Hepatocyte (in vitro differentiated cells): ENCODE measurements at regions not wholly inside any gene's neighbourhood (a gene's known extent, or its start where the extent isn't known, plus 50 kb on each side); places are given as distances from the start of the nearest gene placed in this dataset.
"Not testable (repeated sequence)": the region's sequence is repeated elsewhere in the genome, so short reads cannot be mapped to it uniquely, and the experiment has no call there.

Experiments
- DNase-seq: peaks from one replicate; pipeline ENCODE4 v3.0.0-alpha.2; 2016; ENCODE audit warnings: low spot score
- H2AFZ ChIP-seq: fragments of 200-600 bp; sonication (generic); 2 replicates; pipeline ENCODE4 v1.6.0; 2016; ENCODE audit warnings: antibody characterized with exemption, mild to moderate bottlenecking
- H3K27ac ChIP-seq: fragments of 200-600 bp; sonication (generic); 2 replicates; pipeline ENCODE4 v1.5.1; 2016; ENCODE audit warnings: mild to moderate bottlenecking
- H3K27me3 ChIP-seq: fragments of 200-600 bp; sonication (generic); 2 replicates; pipeline ENCODE4 v1.6.1; 2016
- H3K36me3 ChIP-seq: fragments of 200-600 bp; sonication (generic); replicated peaks from 2 replicates; pipeline ENCODE4 v1.5.1; 2016; ENCODE audit warnings: low read depth; ENCODE audit not compliant: insufficient read depth
- H3K4me1 ChIP-seq: fragments of 200-600 bp; sonication (generic); 2 replicates; pipeline ENCODE4 v1.5.1; 2016; ENCODE audit warnings: mild to moderate bottlenecking, moderate library complexity; ENCODE audit not compliant: insufficient read depth
- H3K4me2 ChIP-seq: fragments of 200-600 bp; sonication (generic); 2 replicates; pipeline ENCODE4 v1.6.0; 2016
- H3K4me3 ChIP-seq: fragments of 200-600 bp; sonication (generic); 2 replicates; pipeline ENCODE4 v1.5.1; 2016; ENCODE audit warnings: mild to moderate bottlenecking
- H3K79me2 ChIP-seq: fragments of 200-600 bp; sonication (generic); 2 replicates; pipeline ENCODE4 v1.6.0; 2017; ENCODE audit warnings: mild to moderate bottlenecking
- H3K9me2 ChIP-seq: fragments of 200-600 bp; sonication (generic); replicated peaks from 2 replicates; pipeline ENCODE4 v1.6.0; 2017; ENCODE audit warnings: mild to moderate bottlenecking; ENCODE audit not compliant: insufficient read depth
- H3K9me3 ChIP-seq: fragments of 200-600 bp; sonication (generic); 2 replicates; pipeline ENCODE4 v1.5.1; 2016; ENCODE audit warnings: low read depth, mild to moderate bottlenecking
- H4K20me1 ChIP-seq: fragments of 200-600 bp; sonication (generic); 2 replicates; pipeline ENCODE4 v1.6.0; 2016; ENCODE audit warnings: mild to moderate bottlenecking; ENCODE audit not compliant: insufficient read depth, poor library complexity, severe bottlenecking
- CTCF ChIP-seq: fragments of 200-600 bp; sonication (generic); IDR thresholded peaks from 2 replicates; pipeline ENCODE4 v1.5.1; 2016; ENCODE audit warnings: antibody characterized with exemption, mild to moderate bottlenecking; ENCODE audit not compliant: poor library complexity
- EZH2 ChIP-seq: fragments of 200-600 bp; sonication (generic); IDR thresholded peaks from 2 replicates; pipeline ENCODE4 v1.6.1; 2016; ENCODE audit warnings: antibody characterized with exemption, mild to moderate bottlenecking, borderline replicate concordance
- EZH2phosphoT487 ChIP-seq: fragments of 200-600 bp; sonication (generic); IDR thresholded peaks from one replicate; pipeline ENCODE4 v1.6.1; 2018; ENCODE audit warnings: antibody characterized with exemption, mild to moderate bottlenecking, low read depth, moderate library complexity; ENCODE audit not compliant: unreplicated experiment, severe bottlenecking
- WGBS: methylation state at CpG from one replicate; pipeline ENCODE4 v1.1.6; 2016; ENCODE audit warnings: low lambda C conversion rate; ENCODE audit errors: missing lambda C conversion rate; 5-methylcytosine and 5-hydroxymethylcytosine counted together

DNA sequence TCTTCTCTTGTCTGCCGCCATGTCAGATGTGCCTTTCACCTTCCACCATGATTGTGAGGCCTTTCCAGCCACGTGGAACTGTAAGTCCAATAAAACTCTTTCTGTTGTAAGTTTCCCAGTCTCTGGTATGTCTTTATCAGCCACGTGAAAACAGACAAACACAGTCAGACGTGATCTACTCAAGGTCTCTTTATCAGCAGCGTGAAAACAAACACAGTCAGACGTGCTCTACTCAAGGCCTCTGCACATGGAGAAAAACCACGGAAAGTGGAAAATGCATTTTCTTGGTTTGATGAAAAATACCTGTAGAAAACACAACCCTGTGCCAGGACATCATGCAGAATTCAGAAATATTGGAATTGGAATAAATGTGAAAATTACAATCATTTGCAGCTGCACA lies 1115.7 kb downstream of the TMEM121 start:
- 39% methylated on average over 7 of the region's 7 CpGs for WGBS
- Histone ChIP-seq H3K79me2 (no peaks in the 10 kb centered on the region), H3K36me3 (no peaks in the 10 kb centered on the region), H3K9me2 (no peaks in the 10 kb centered on the region), H2AFZ (no peak overlapping the region), H4K20me1 (no peaks in the 10 kb centered on the region), H3K9me3 (no peaks in the 10 kb centered on the region), H3K4me3 (no peak overlapping the region), H3K4me2 (no peak overlapping the region), H3K4me1 (no peaks in the 10 kb centered on the region), H3K27ac (no peak overlapping the region), H3K27me3 (no peaks in the 10 kb centered on the region)
- no peak for TF ChIP-seq EZH2
- TF ChIP-seq EZH2phosphoT487 = no peak
- TF ChIP-seq CTCF = no peak
- DNase-seq = no peak

DNA sequence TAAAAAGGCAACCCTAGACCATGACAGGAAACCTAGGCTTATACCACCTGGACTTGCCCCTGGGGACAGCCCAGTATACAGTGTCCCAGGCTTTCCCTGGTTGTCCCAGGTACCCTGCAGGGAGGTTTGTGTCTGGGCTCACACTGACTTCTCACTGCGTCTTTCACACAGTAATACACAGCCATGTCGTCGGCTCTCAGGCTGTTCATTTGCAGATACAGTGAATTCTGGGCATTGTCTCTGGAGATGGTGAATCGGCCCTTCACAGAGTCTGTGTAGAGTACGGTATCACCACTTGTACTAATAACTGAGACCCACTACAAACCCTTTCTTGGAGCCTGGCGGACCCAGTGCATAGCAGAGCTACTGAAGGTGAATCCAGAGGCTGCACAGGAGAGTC lies 1116.6 kb downstream of the TMEM121 start:
- not testable (repeated sequence) for H3K4me3 ChIP-seq, H3K9me2 ChIP-seq, H3K27ac ChIP-seq, H3K27me3 ChIP-seq, H3K4me2 ChIP-seq, H2AFZ ChIP-seq, H4K20me1 ChIP-seq, H3K79me2 ChIP-seq, H3K9me3 ChIP-seq, DNase-seq, H3K36me3 ChIP-seq, H3K4me1 ChIP-seq
- WGBS = 70% methylated on average over 6 of the region's 6 CpGs

GRCh38 chr14:106648874-106649273 lies 1122.5 kb downstream of the TMEM121 start:
- H3K4me1 ChIP-seq, H3K36me3 ChIP-seq, H3K9me2 ChIP-seq, H2AFZ ChIP-seq, H3K9me3 ChIP-seq, H3K4me3 ChIP-seq, H3K79me2 ChIP-seq, H3K4me2 ChIP-seq, H3K27ac ChIP-seq, DNase-seq, H3K27me3 ChIP-seq, H4K20me1 ChIP-seq: not testable (repeated sequence)
- 29% methylated on average over 2 of the region's 2 CpGs for WGBS

DNA sequence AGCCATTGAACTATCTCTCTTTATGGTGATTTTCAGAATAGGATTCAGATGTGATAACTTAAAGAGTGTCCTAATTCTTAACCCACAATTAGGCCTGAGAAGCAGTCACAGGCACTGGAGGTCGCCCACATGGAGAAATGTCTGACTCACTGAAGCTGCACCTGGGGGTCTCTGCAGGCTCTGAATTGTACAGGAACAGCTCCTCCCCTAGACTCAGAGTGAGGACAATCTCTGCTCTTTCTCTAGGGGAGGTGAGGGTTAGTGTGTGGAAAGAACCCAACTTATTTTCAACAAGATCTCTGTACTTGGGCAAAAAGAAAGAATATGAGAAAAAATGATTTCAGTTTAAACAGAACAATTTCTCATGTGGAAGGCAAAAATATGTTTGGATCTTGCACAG lies 1124.6 kb downstream of the TMEM121 start:
- H3K4me3 ChIP-seq = no peak overlapping the region
- WGBS = 23% methylated on average over 1 of the region's 1 CpG
- no peak for TF ChIP-seq EZH2
- no peak for TF ChIP-seq EZH2phosphoT487
- no peak for TF ChIP-seq CTCF
- no peaks in the 10 kb centered on the region for H3K9me3 ChIP-seq
- no peaks in the 10 kb centered on the region for H3K9me2 ChIP-seq
- no peak for DNase-seq
- no peaks in the 10 kb centered on the region for H3K4me1 ChIP-seq
- H3K79me2 ChIP-seq = no peaks in the 10 kb centered on the region
- H2AFZ ChIP-seq = no peak overlapping the region
- no peak overlapping the region for H3K4me2 ChIP-seq
- no peaks in the 10 kb centered on the region for H3K27me3 ChIP-seq
- H3K27ac ChIP-seq = no peak overlapping the region
- H3K36me3 ChIP-seq = no peaks in the 10 kb centered on the region
- H4K20me1 ChIP-seq = no peaks in the 10 kb centered on the region

GRCh38 chr14:106652494-106652893 lies 1126.1 kb downstream of the TMEM121 start:
- H2AFZ ChIP-seq = no peak overlapping the region
- H3K36me3 ChIP-seq = no peaks in the 10 kb centered on the region
- H3K27ac ChIP-seq = no peak overlapping the region
- 58% methylated on average over 2 of the region's 2 CpGs for WGBS
- no peak for DNase-seq
- no peaks in the 10 kb centered on the region for H3K4me1 ChIP-seq
- no peaks in the 10 kb centered on the region for H3K27me3 ChIP-seq
- H3K79me2 ChIP-seq = no peaks in the 10 kb centered on the region
- H3K9me2 ChIP-seq = no peaks in the 10 kb centered on the region
- TF ChIP-seq EZH2 (no peak), EZH2phosphoT487 (no peak)
- H3K4me2 ChIP-seq = no peak overlapping the region
- H3K4me3 ChIP-seq = no peak overlapping the region
- no peaks in the 10 kb centered on the region for H4K20me1 ChIP-seq
- no peaks in the 10 kb centered on the region for H3K9me3 ChIP-seq
